IMR-90 (cell line): ENCODE measurements at regions not wholly inside any gene's neighbourhood (a gene's known extent, or its start where the extent isn't known, plus 50 kb on each side); places are given as distances from the start of the nearest gene placed in this dataset.

Experiments used
- ATAC-seq: fragments of 200-7000 bp; cut with Tn5 transposase; 2 replicates; pipeline ENCODE4 v1.9.1; 2020; ENCODE audit warnings: low read depth, mild to moderate bottlenecking, moderate library complexity
- BruUV-seq: library from RNA; stranded (reverse); fragments of 400-500 nt; replicated peaks from 2 replicates; lab custom pipeline; 2021; lab: Mats Ljungman, UMichigan
- CTCF ChIA-PET: fragments of 300-600 bp; formaldehyde crosslinking; extraction: SDS; loops from one replicate; lab custom pipeline; 2021; ENCODE audit warnings: antibody characterized with exemption; lab: Yijun Ruan, JAX
- POLR2A ChIA-PET: fragments of 300-600 bp; sonication (Branson Sonifier 250); formaldehyde crosslinking; loops from one replicate; lab custom pipeline; 2022; ENCODE audit warnings: antibody characterized with exemption; ENCODE audit not compliant: unreplicated experiment; lab: Charles Lee
- DNase-seq: peaks from one replicate; pipeline ENCODE4 v3.0.0; 2013
- H2AFZ ChIP-seq: replicated peaks from 2 replicates; pipeline ENCODE3; 2013; ENCODE audit warnings: low read length, mild to moderate bottlenecking; ENCODE audit not compliant: poor library complexity
- H2AK5ac ChIP-seq: 2 replicates; pipeline ENCODE4 v1.6.1; 2013; ENCODE audit warnings: low read depth, low read length, inconsistent platforms
- H2AK9ac ChIP-seq: replicated peaks from 2 replicates; pipeline ENCODE3; 2013; ENCODE audit warnings: mild to moderate bottlenecking, low read depth, low read length, moderate library complexity; ENCODE audit not compliant: poor library complexity
- H2BK120ac ChIP-seq: 2 replicates; pipeline ENCODE4 v1.6.1; 2013; ENCODE audit warnings: low read depth, low read length, inconsistent platforms
- H2BK15ac ChIP-seq: 3 replicates; pipeline ENCODE4 v1.6.1; 2013; ENCODE audit warnings: low read depth, low read length, inconsistent platforms
- H2BK20ac ChIP-seq: 2 replicates; pipeline ENCODE4 v1.6.1; 2013; ENCODE audit warnings: low read depth, mild to moderate bottlenecking, inconsistent platforms, low read length, moderate library complexity
- H2BK5ac ChIP-seq: 2 replicates; pipeline ENCODE4 v1.6.1; 2013; ENCODE audit warnings: mild to moderate bottlenecking, low read depth, low read length, inconsistent platforms; ENCODE audit not compliant: poor library complexity, severe bottlenecking
- H3K14ac ChIP-seq: replicated peaks from 2 replicates; pipeline ENCODE4 v1.6.1; 2013; ENCODE audit warnings: low read depth, low read length, inconsistent platforms
- H3K18ac ChIP-seq: 2 replicates; pipeline ENCODE4 v1.6.1; 2013; ENCODE audit warnings: low read depth, low read length, control low read depth
- H3K23ac ChIP-seq: 2 replicates; pipeline ENCODE4 v1.6.1; 2013; ENCODE audit warnings: low read depth, low read length, inconsistent platforms
- H3K27ac ChIP-seq: 2 replicates; pipeline ENCODE4 v1.5.1; 2013; ENCODE audit warnings: mild to moderate bottlenecking, control low read depth, low read length; ENCODE audit not compliant: insufficient read depth
- H3K27me3 ChIP-seq: 2 replicates; pipeline ENCODE4 v1.6.1; 2013; ENCODE audit warnings: low read length; ENCODE audit not compliant: control insufficient read depth, insufficient read depth
- H3K36me3 ChIP-seq: 2 replicates; pipeline ENCODE4 v1.6.1; 2013; ENCODE audit warnings: low read length, mixed read lengths; ENCODE audit not compliant: control insufficient read depth, insufficient read depth
- H3K4ac ChIP-seq: 2 replicates; pipeline ENCODE4 v1.6.1; 2013; ENCODE audit warnings: low read depth, low read length, inconsistent platforms
- H3K4me1 ChIP-seq: 2 replicates; pipeline ENCODE4 v1.6.1; 2013; ENCODE audit warnings: low read length, mixed read lengths; ENCODE audit not compliant: control insufficient read depth, insufficient read depth
- H3K4me2 ChIP-seq: 2 replicates; pipeline ENCODE4 v1.6.1; 2013; ENCODE audit warnings: low read depth, mild to moderate bottlenecking, control low read depth, low read length, moderate library complexity
- H3K4me3 ChIP-seq: 2 replicates; pipeline ENCODE4 v1.5.1; 2013; ENCODE audit warnings: low read depth, mild to moderate bottlenecking, control low read depth, low read length, moderate library complexity; ENCODE audit not compliant: insufficient read depth
- H3K56ac ChIP-seq: 2 replicates; pipeline ENCODE4 v1.6.1; 2013; ENCODE audit warnings: low read length, inconsistent platforms; ENCODE audit not compliant: insufficient read depth; ENCODE audit errors: extremely low read depth
- H3K79me1 ChIP-seq, 2 experiments: 2 replicates each; pipeline ENCODE4 v1.6.1; 2013; ENCODE audit warnings: low read length in 2 of 2, inconsistent platforms in 1 of 2, low read depth in 1 of 2
- H3K9ac ChIP-seq: 2 replicates; pipeline ENCODE4 v1.6.1; 2013; ENCODE audit warnings: low read depth, low read length, control low read depth
- H3K9me1 ChIP-seq: 2 replicates; pipeline ENCODE4 v1.6.1; 2013; ENCODE audit warnings: low read length, inconsistent platforms; ENCODE audit not compliant: insufficient read depth
- H3K9me3 ChIP-seq: 2 replicates; pipeline ENCODE4 v1.6.1; 2013; ENCODE audit warnings: low read length; ENCODE audit not compliant: control insufficient read depth, insufficient read depth
- H4K20me1 ChIP-seq: 2 replicates; pipeline ENCODE4 v1.6.1; 2013; ENCODE audit warnings: low read length, inconsistent platforms; ENCODE audit not compliant: insufficient read depth
- H4K5ac ChIP-seq: 2 replicates; pipeline ENCODE4 v1.6.1; 2013; ENCODE audit warnings: mild to moderate bottlenecking, low read depth, low read length, control low read depth
- H4K8ac ChIP-seq, 2 experiments: 2 replicates each; pipeline ENCODE4 v1.6.1; 2013; ENCODE audit warnings: low read depth in 2 of 2, low read length in 2 of 2, control low read depth in 1 of 2, inconsistent platforms in 1 of 2
- H4K91ac ChIP-seq: 2 replicates; pipeline ENCODE4 v1.6.1; 2013; ENCODE audit warnings: low read depth, low read length, inconsistent platforms; ENCODE audit not compliant: insufficient read depth
- BHLHE40 ChIP-seq: fragments of 150-350 bp; IDR thresholded peaks from 2 replicates; pipeline ENCODE4 v1.6.1; 2016; ENCODE audit warnings: mild to moderate bottlenecking, low read depth, low read length
- CEBPB ChIP-seq: IDR thresholded peaks from 2 replicates; pipeline ENCODE4 v1.6.1; 2012; ENCODE audit warnings: low read depth, low read length, improper control_type of control experiment
- MAFK ChIP-seq: IDR thresholded peaks from 2 replicates; pipeline ENCODE4 v1.6.1; 2012; ENCODE audit warnings: low read depth, low read length, improper control_type of control experiment
- MAZ ChIP-seq: IDR thresholded peaks from 2 replicates; pipeline ENCODE4 v1.6.1; 2012; ENCODE audit warnings: low read depth, mild to moderate bottlenecking, low read length, improper control_type of control experiment, moderate library complexity, borderline replicate concordance
- RAD21 ChIP-seq: IDR thresholded peaks from 2 replicates; pipeline ENCODE4 v1.6.1; 2012; ENCODE audit warnings: low read length, improper control_type of control experiment
- RCOR1 ChIP-seq: IDR thresholded peaks from 2 replicates; pipeline ENCODE4 v1.6.1; 2012; ENCODE audit warnings: mild to moderate bottlenecking, low read length, improper control_type of control experiment; ENCODE audit not compliant: insufficient replicate concordance
- RFX5 ChIP-seq: IDR thresholded peaks from 2 replicates; pipeline ENCODE4 v1.8.0; 2012; ENCODE audit warnings: low read depth, mild to moderate bottlenecking, low read length, moderate library complexity
- SMC3 ChIP-seq: fragments of 150-350 bp; IDR thresholded peaks from 2 replicates; pipeline ENCODE4 v1.6.1; 2016; ENCODE audit warnings: low read depth, mild to moderate bottlenecking, antibody characterized with exemption, low read length, moderate library complexity
- whole genome bisulfite sequencing, 2 experiments: methylation state at CpG; one replicate each; pipeline versions ENCODE4 v1.1.5 to v1.1.7; 2013; ENCODE audit warnings: missing lambda C conversion rate in 2 of 2; ENCODE audit not compliant: insufficient read length in 1 of 2; ENCODE audit errors: extremely low coverage in 2 of 2; 5-methylcytosine and 5-hydroxymethylcytosine counted together
- dilution Hi-C: fragments of 300-500 bp; cut with HindIII; formaldehyde crosslinking; loops from one replicate; pipeline ENCODE4 v1.14.3; 2018; ENCODE audit warnings: low sequenced_read_pairs; ENCODE audit not compliant: unreplicated experiment
- in situ Hi-C: fragments of 300-500 bp; cut with MboI; formaldehyde crosslinking; loops from 3 replicates; pipeline ENCODE4 v1.14.3; 2019; ENCODE audit warnings: low sequenced_read_pairs, inconsistent platforms, mixed read lengths
- intact Hi-C: fragments of 100-400 bp; cut with micrococcal nuclease; formaldehyde crosslinking; loops from 2 replicates; pipeline ENCODE4 v1.10.0; 2022

- ChIA-PET CTCF (no interaction called here), POLR2A (no interaction called here)
- Histone ChIP-seq H3K23ac (0 out of 2 replicates have a peak overlapping the region, but pooled peaks have one; percentile 29), H3K4me3 (no peak overlapping the region), H3K9me1 (no peaks in the 10 kb centered on the region), H4K91ac (no peak overlapping the region), H3K36me3 (no peaks in the 10 kb centered on the region), H4K8ac (0 out of 4 replicates have a peak overlapping the region, but pooled peaks of 1 of the 2 experiments have one; percentile 25), H3K18ac (no peak overlapping the region; the same call in 1 of the 2 replicates), H2BK120ac (no peak overlapping the region), H3K9me3 (no peaks in the 10 kb centered on the region), H3K14ac (no peak overlapping the region), H2BK20ac (no peak overlapping the region; the same call in 1 of the 2 replicates), H3K9ac (no peak overlapping the region), H3K27me3 (no peaks in the 10 kb centered on the region), H4K5ac (no peak overlapping the region), H3K4ac (no peak overlapping the region), H4K20me1 (no peaks in the 10 kb centered on the region), H2BK15ac (no peak overlapping the region), H2AK9ac (no peak overlapping the region), H2AFZ (no peak overlapping the region), H3K4me1 (peaks cover 10% of the 10 kb centered on the region), H3K4me2 (no peak overlapping the region), H3K56ac (no peak overlapping the region), H3K27ac (no peak overlapping the region), H3K79me1 (no peaks in the 10 kb centered on the region), H2BK5ac (no peak overlapping the region), H2AK5ac (0 out of 2 replicates have a peak overlapping the region, but pooled peaks have one; percentile 30)
- peak; percentile 60 for DNase-seq
- WGBS, 2 experiments: 100% methylated on average over 1 of the region's 2 CpGs; no CpG with 5 or more reads in 1 of the 2 experiments
- intact Hi-C loops (no loop called here), in situ Hi-C loops (no loop called here), dilution Hi-C loops (no loop called here)
- ATAC-seq: peak; percentile 36; the same call in 1 of the 2 replicates
- BruUV-seq: no TSS peak
- TF ChIP-seq CEBPB: no peak
- no peak for TF ChIP-seq BHLHE40
- no peak for TF ChIP-seq RCOR1
- TF ChIP-seq SMC3: no peak
- no peak for TF ChIP-seq MAZ
- TF ChIP-seq MAFK: no peak
- no peak for TF ChIP-seq RFX5
- TF ChIP-seq RAD21: no peak
These were observed 144.0 kb downstream of the PLCE1 start for GRCh38 chr10:94137747-94138146.
